Endodermal cell (in vitro differentiated cells): ENCODE measurements at regions not wholly inside any gene's neighbourhood (a gene's known extent, or its start where the extent isn't known, plus 50 kb on each side); places are given as distances from the start of the nearest gene placed in this dataset.

Experiments
- DNase-seq: peaks from one replicate; pipeline ENCODE4 v3.0.0-alpha.2; 2017
- H3K27ac ChIP-seq: 2 replicates; pipeline ENCODE4 v1.5.1; 2013; ENCODE audit warnings: mild to moderate bottlenecking, low read depth, low read length, moderate library complexity
- H3K27me3 ChIP-seq: 2 replicates; pipeline ENCODE4 v1.6.1; 2013; ENCODE audit warnings: mild to moderate bottlenecking, low read length, moderate library complexity; ENCODE audit not compliant: insufficient read depth, control insufficient read depth, poor library complexity, severe bottlenecking
- H3K36me3 ChIP-seq: 2 replicates; pipeline ENCODE4 v1.7.0; 2013; ENCODE audit warnings: mild to moderate bottlenecking, low read length, moderate library complexity; ENCODE audit not compliant: control insufficient read depth, insufficient read depth
- H3K4me1 ChIP-seq: one replicate; pipeline ENCODE4 v1.7.0; 2013; ENCODE audit warnings: low read length; ENCODE audit not compliant: control insufficient read depth, insufficient read depth
- H3K4me3 ChIP-seq: 2 replicates; pipeline ENCODE4 v1.5.1; 2013; ENCODE audit warnings: mild to moderate bottlenecking, low read length, moderate library complexity
- H3K9ac ChIP-seq: 2 replicates; pipeline ENCODE4 v1.6.1; 2013; ENCODE audit warnings: mild to moderate bottlenecking, low read length, moderate library complexity; ENCODE audit not compliant: poor library complexity, severe bottlenecking; ENCODE audit errors: extremely low read depth
- H3K9me3 ChIP-seq: 2 replicates; pipeline ENCODE4 v1.6.1; 2013; ENCODE audit warnings: mild to moderate bottlenecking, low read length, moderate library complexity; ENCODE audit not compliant: control insufficient read depth
- H3K27ac Mint-ChIP-seq: 2 replicates; pipeline ENCODE4 v1.8.0; 2020; ENCODE audit warnings: mixed read lengths
- H3K27me3 Mint-ChIP-seq: 2 replicates; pipeline ENCODE4 v1.8.0; 2021; ENCODE audit warnings: mild to moderate bottlenecking, mixed read lengths; ENCODE audit not compliant: insufficient read depth
- H3K36me3 Mint-ChIP-seq: 2 replicates; pipeline ENCODE4 v1.8.0; 2020; ENCODE audit warnings: low read depth, mixed read lengths
- H3K4me1 Mint-ChIP-seq: 2 replicates; pipeline ENCODE4 v1.8.0; 2020; ENCODE audit warnings: mixed read lengths
- H3K4me3 Mint-ChIP-seq: 2 replicates; pipeline ENCODE4 v1.8.0; 2020; ENCODE audit warnings: mild to moderate bottlenecking, moderate library complexity, mixed read lengths
- H3K9me3 Mint-ChIP-seq: 2 replicates; pipeline ENCODE4 v1.8.0; 2020; ENCODE audit warnings: mild to moderate bottlenecking, mixed read lengths
- WGBS, 2 experiments: methylation state at CpG; one replicate each; pipeline versions ENCODE4 v1.1.5 to v1.1.7; 2013; ENCODE audit warnings: missing lambda C conversion rate in 2 of 2, mixed read lengths in 1 of 2; ENCODE audit not compliant: insufficient coverage in 1 of 2, insufficient read length in 1 of 2; 5-methylcytosine and 5-hydroxymethylcytosine counted together
- TF ChIP-seq, protein P1 (sequence below): fragments of 200-600 bp; sonication (generic); conservative IDR thresholded peaks from 2 replicates; pipeline ENCODE4 v1.5.0; 2021; ENCODE audit warnings: antibody characterized with exemption, mild to moderate bottlenecking

DNA sequence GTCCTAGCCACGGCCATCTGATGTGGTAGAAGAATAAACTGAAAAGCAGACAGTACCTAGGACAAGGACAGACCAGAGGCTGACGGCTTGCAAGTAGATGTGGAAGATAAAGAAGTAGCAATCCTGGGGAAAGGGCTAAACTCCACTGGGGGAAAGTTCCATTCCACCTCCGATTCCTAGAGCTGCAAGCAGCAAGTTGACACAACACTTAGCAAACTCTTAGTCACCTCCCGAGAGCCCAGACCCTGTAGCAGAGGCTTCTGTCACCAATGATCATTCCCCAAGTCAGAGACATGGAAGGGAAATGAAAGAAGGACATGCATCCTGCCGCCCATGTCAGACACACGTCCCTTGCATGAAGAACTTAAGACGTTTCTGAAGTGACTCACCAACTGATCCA is 99.2 kb upstream of the RPS6KA2 start:
- H3K4me3 Mint-ChIP-seq: no peak overlapping the region
- H3K27me3 ChIP-seq: no peaks in the 10 kb centered on the region

DNA sequence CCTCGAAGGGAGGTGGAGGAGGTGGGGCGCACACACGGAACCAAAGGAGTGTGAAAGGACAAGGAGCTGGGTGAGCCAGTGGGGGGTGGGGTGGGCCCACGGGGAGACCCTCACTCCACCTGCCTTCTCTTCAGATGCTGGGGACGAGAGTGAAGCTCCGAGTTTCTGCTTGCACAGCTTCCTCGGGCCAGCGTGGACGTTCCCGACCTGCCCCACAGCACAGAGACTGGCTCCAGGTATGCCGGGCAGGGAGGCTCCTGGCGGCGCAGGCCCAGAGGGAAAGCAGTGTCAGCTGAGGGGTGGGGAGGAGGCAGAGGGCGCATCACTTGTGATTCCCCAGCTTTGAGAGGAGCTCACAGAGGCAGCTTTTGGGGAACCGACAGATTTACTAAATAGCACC is 98.5 kb upstream of the RPS6KA2 start:
- TF ChIP-seq, protein P1, sequence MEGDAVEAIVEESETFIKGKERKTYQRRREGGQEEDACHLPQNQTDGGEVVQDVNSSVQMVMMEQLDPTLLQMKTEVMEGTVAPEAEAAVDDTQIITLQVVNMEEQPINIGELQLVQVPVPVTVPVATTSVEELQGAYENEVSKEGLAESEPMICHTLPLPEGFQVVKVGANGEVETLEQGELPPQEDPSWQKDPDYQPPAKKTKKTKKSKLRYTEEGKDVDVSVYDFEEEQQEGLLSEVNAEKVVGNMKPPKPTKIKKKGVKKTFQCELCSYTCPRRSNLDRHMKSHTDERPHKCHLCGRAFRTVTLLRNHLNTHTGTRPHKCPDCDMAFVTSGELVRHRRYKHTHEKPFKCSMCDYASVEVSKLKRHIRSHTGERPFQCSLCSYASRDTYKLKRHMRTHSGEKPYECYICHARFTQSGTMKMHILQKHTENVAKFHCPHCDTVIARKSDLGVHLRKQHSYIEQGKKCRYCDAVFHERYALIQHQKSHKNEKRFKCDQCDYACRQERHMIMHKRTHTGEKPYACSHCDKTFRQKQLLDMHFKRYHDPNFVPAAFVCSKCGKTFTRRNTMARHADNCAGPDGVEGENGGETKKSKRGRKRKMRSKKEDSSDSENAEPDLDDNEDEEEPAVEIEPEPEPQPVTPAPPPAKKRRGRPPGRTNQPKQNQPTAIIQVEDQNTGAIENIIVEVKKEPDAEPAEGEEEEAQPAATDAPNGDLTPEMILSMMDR: no peak
- H3K4me1 Mint-ChIP-seq: peaks cover 10% of the 10 kb centered on the region
- H3K27me3 ChIP-seq: no peaks in the 10 kb centered on the region
- H3K4me1 ChIP-seq: no peaks in the 10 kb centered on the region
- no peaks in the 10 kb centered on the region for H3K36me3 ChIP-seq
- no peak overlapping the region for H3K4me3 Mint-ChIP-seq
- H3K27me3 Mint-ChIP-seq: no peaks in the 10 kb centered on the region
- H3K9me3 ChIP-seq: no peaks in the 10 kb centered on the region
- H3K4me3 ChIP-seq: no peak overlapping the region
- no peaks in the 10 kb centered on the region for H3K9me3 Mint-ChIP-seq
- WGBS, 2 experiments: 95 to 100% methylated on average over 4 to 15 of the region's 15 CpGs
- H3K27ac Mint-ChIP-seq: no peak overlapping the region
- H3K36me3 Mint-ChIP-seq: no peaks in the 10 kb centered on the region
- DNase-seq: peak; percentile 48
- no peak overlapping the region for H3K27ac ChIP-seq
- no peak overlapping the region for H3K9ac ChIP-seq

More for the DNA sequence above, 99.2 kb upstream of the RPS6KA2 start:
- H3K36me3 Mint-ChIP-seq: no peaks in the 10 kb centered on the region
- peak; percentile 47 for DNase-seq
- Histone ChIP-seq H3K4me1 (no peaks in the 10 kb centered on the region), H3K36me3 (no peaks in the 10 kb centered on the region), H3K4me3 (no peak overlapping the region), H3K9me3 (no peaks in the 10 kb centered on the region), H3K27ac (no peak overlapping the region), H3K9ac (no peak overlapping the region)
- H3K27me3 Mint-ChIP-seq: no peaks in the 10 kb centered on the region
- no peak overlapping the region for H3K27ac Mint-ChIP-seq
- H3K4me1 Mint-ChIP-seq: peaks cover 5% of the 10 kb centered on the region
- no peaks in the 10 kb centered on the region for H3K9me3 Mint-ChIP-seq
- TF ChIP-seq, protein P1: no peak
- 67 to 81% methylated on average over 2 to 7 of the region's 7 CpGs for WGBS, 2 experiments

DNA sequence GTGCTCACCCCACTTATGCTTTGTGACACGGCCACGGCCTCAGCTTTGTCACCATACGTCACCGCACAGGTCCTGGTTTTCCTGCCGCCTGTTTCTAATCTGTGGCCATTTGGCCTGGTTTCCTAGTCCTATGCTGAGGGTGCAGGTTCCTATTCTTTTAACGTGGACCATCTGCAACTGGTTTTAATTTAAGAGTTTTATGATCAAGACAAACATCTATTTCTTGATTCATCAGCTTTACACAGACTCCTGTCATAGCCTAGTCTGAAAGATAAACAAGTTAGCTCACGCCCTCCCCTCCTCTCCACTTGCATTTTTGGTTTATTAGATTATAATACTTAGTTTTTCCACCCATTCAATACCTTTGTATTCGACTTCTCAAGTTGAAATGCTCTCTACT is 97.5 kb upstream of the RPS6KA2 start:
- WGBS, 2 experiments: 83 to 94% methylated on average over 7 to 8 of the region's 8 CpGs
- no peak overlapping the region for H3K4me3 Mint-ChIP-seq
- Histone ChIP-seq H3K9me3 (no peaks in the 10 kb centered on the region), H3K36me3 (no peaks in the 10 kb centered on the region), H3K27me3 (no peaks in the 10 kb centered on the region), H3K4me3 (no peak overlapping the region), H3K9ac (no peak overlapping the region), H3K4me1 (no peaks in the 10 kb centered on the region), H3K27ac (no peak overlapping the region)
- H3K27me3 Mint-ChIP-seq: no peaks in the 10 kb centered on the region
- peaks cover 12% of the 10 kb centered on the region for H3K4me1 Mint-ChIP-seq
- H3K27ac Mint-ChIP-seq: no peak overlapping the region
- TF ChIP-seq, protein P1: no peak
- no peaks in the 10 kb centered on the region for H3K9me3 Mint-ChIP-seq
- DNase-seq: peak; percentile 30
- no peaks in the 10 kb centered on the region for H3K36me3 Mint-ChIP-seq
